GM18502 (cell line): ENCODE measurements at regions not wholly inside any gene's neighbourhood (a gene's known extent, or its start where the extent isn't known, plus 50 kb on each side); places are given as distances from the start of the nearest gene placed in this dataset.

Experiments used
- ATAC-seq: cut with Tn5 transposase; IDR thresholded peaks from one replicate; pipeline ENCODE4 v1.9.1; 2021; ENCODE audit warnings: mild to moderate bottlenecking; ENCODE audit not compliant: unreplicated experiment, poor library complexity

- no peak for ATAC-seq
Measured at GRCh38 chr13:84447640-84447978, 565.3 kb upstream of the SLITRK1 start.

GRCh38 chr13:84446972-84447639 lies 564.8 kb upstream of the SLITRK1 start:
- no peak for ATAC-seq

- no peak for ATAC-seq
Measured at GRCh38 chr13:84445776-84446175, 563.5 kb upstream of the SLITRK1 start.

- ATAC-seq: no peak
Measured at GRCh38 chr13:84443463-84443862, 561.2 kb upstream of the SLITRK1 start.

- no peak for ATAC-seq
Measured at GRCh38 chr13:84439108-84439507, 556.8 kb upstream of the SLITRK1 start.

GRCh38 chr13:84433024-84433423 lies 550.8 kb upstream of the SLITRK1 start:
- ATAC-seq: no peak

GRCh38 chr13:84431646-84432045 lies 549.4 kb upstream of the SLITRK1 start:
- ATAC-seq: no peak

GRCh38 chr13:84430446-84430845 lies 548.2 kb upstream of the SLITRK1 start:
- ATAC-seq: no peak

GRCh38 chr13:84430015-84430414 lies 547.7 kb upstream of the SLITRK1 start:
- ATAC-seq: no peak

GRCh38 chr13:84418041-84418440 lies 535.8 kb upstream of the SLITRK1 start:
- no peak for ATAC-seq

- no peak for ATAC-seq
Measured at GRCh38 chr13:84417416-84417815, 535.1 kb upstream of the SLITRK1 start.

GRCh38 chr13:84413016-84413415 lies 530.7 kb upstream of the SLITRK1 start:
- no peak for ATAC-seq

- ATAC-seq: no peak
Measured at GRCh38 chr13:84405286-84405685, 523.0 kb upstream of the SLITRK1 start.

- no peak for ATAC-seq
Measured at GRCh38 chr13:84400706-84401105, 518.4 kb upstream of the SLITRK1 start.

- ATAC-seq: no peak
Measured at GRCh38 chr13:84399320-84400085, 517.2 kb upstream of the SLITRK1 start.

GRCh38 chr13:84393981-84394625 lies 511.8 kb upstream of the SLITRK1 start:
- no peak for ATAC-seq

- ATAC-seq: no peak
Measured at GRCh38 chr13:84380866-84381265, 498.6 kb upstream of the SLITRK1 start.

GRCh38 chr13:84377106-84377505 lies 494.8 kb upstream of the SLITRK1 start:
- ATAC-seq: no peak

- ATAC-seq: no peak
Measured at GRCh38 chr13:84366506-84366905, 484.2 kb upstream of the SLITRK1 start.

- no peak for ATAC-seq
Measured at GRCh38 chr13:84362777-84363176, 480.5 kb upstream of the SLITRK1 start.

- no peak for ATAC-seq
Measured at GRCh38 chr13:84360822-84361221, 478.5 kb upstream of the SLITRK1 start.

- no peak for ATAC-seq
Measured at GRCh38 chr13:84358601-84359000, 476.3 kb upstream of the SLITRK1 start.
